GM21786 (cell line): ENCODE measurements at regions not wholly inside any gene's neighbourhood (a gene's known extent, or its start where the extent isn't known, plus 50 kb on each side); places are given as distances from the start of the nearest gene placed in this dataset.
A peak's percentile ranks its signal among the peaks of the same experiment; 100 is the strongest.
"Not testable (repeated sequence)": the region's sequence is repeated elsewhere in the genome, so short reads cannot be mapped to it uniquely, and the experiment has no call there.

ENCODE experiments used
- ATAC-seq: cut with Tn5 transposase; IDR thresholded peaks from one replicate; pipeline ENCODE4 v1.9.1; 2021; ENCODE audit not compliant: unreplicated experiment

- no peak for ATAC-seq
These were observed 90.5 kb upstream of the PRSS16 start for GRCh38 chr6:27156874-27157458.

GRCh38 chr6:27157459-27158315 is 89.8 kb upstream of the PRSS16 start:
- ATAC-seq, result peak; percentile 43

- ATAC-seq, result no peak
These were observed 89.2 kb upstream of the PRSS16 start for GRCh38 chr6:27158316-27158643.

GRCh38 chr6:27159725-27160124 is 87.8 kb upstream of the PRSS16 start:
- ATAC-seq, result no peak

GRCh38 chr6:27161115-27161514 is 86.4 kb upstream of the PRSS16 start:
- no peak for ATAC-seq

- no peak for ATAC-seq
These were observed 85.9 kb upstream of the PRSS16 start for GRCh38 chr6:27161603-27161945.

- no peak for ATAC-seq
These were observed 85.4 kb upstream of the PRSS16 start for GRCh38 chr6:27161946-27162603.

- no peak for ATAC-seq
These were observed 83.7 kb upstream of the PRSS16 start for GRCh38 chr6:27163834-27164233.

GRCh38 chr6:27168108-27168507 is 79.4 kb upstream of the PRSS16 start:
- no peak for ATAC-seq

GRCh38 chr6:27168586-27169443 is 78.7 kb upstream of the PRSS16 start:
- ATAC-seq, result no peak

GRCh38 chr6:27172524-27173231 is 74.8 kb upstream of the PRSS16 start:
- not testable (repeated sequence) for ATAC-seq

- not testable (repeated sequence) for ATAC-seq
These were observed 74.3 kb upstream of the PRSS16 start for GRCh38 chr6:27173232-27173601.

- ATAC-seq, result no peak
These were observed 72.5 kb upstream of the PRSS16 start for GRCh38 chr6:27174958-27175357.

- no peak for ATAC-seq
These were observed 71.4 kb upstream of the PRSS16 start for GRCh38 chr6:27176096-27176495.

- ATAC-seq, result no peak
These were observed 70.7 kb upstream of the PRSS16 start for GRCh38 chr6:27176523-27177484.

- ATAC-seq, result peak; percentile 77
These were observed 69.8 kb upstream of the PRSS16 start for GRCh38 chr6:27177485-27178406.

- ATAC-seq, result no peak
These were observed 69.1 kb upstream of the PRSS16 start for GRCh38 chr6:27178407-27178730.

GRCh38 chr6:27178860-27179259 is 68.6 kb upstream of the PRSS16 start:
- ATAC-seq, result no peak
